Esophagus squamous epithelium (tissue), 4 donors: ENCODE measurements at regions not wholly inside any gene's neighbourhood (a gene's known extent, or its start where the extent isn't known, plus 50 kb on each side); places are given as distances from the start of the nearest gene placed in this dataset.

Experiments
- POLR2A ChIP-seq, 4 donors: fragments of 450-650 bp; IDR thresholded peaks; one replicate each; pipeline ENCODE4 v1.6.1; 2017; ENCODE audit warnings: antibody characterized with exemption in 4 of 4, mild to moderate bottlenecking in 4 of 4, moderate library complexity in 3 of 4
- TF ChIP-seq, protein P1 (sequence below), 6 experiments: fragments of 450-650 bp in 4 of 6; fragments of 200-600 bp in 2 of 6; sonication (generic) in 2 of 6; IDR thresholded peaks; one replicate each; pipeline ENCODE4 v1.5.1; 2016 to 2019; ENCODE audit warnings: antibody characterized with exemption in 6 of 6, mild to moderate bottlenecking in 4 of 6, moderate library complexity in 4 of 6

DNA sequence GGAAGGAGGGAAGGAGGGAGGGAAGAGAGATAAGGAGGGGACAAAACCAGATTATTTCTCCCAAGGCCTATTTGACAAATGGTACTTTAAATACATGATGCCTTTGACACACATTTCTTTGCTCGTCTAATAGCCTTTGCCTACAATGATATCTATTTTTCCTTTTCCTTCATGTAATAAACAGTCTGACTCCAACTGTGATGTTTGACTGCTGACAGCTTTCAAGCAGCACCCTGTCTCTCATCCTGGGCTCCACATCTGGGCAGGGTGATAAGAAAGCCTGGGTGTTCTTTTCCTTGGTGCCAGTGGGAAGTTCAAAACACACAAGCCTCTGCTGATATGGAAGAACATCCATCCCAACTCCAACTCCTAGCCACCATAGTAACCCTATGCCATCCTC is 1277.7 kb upstream of the NXPH2 start:
- TF ChIP-seq, protein P1, sequence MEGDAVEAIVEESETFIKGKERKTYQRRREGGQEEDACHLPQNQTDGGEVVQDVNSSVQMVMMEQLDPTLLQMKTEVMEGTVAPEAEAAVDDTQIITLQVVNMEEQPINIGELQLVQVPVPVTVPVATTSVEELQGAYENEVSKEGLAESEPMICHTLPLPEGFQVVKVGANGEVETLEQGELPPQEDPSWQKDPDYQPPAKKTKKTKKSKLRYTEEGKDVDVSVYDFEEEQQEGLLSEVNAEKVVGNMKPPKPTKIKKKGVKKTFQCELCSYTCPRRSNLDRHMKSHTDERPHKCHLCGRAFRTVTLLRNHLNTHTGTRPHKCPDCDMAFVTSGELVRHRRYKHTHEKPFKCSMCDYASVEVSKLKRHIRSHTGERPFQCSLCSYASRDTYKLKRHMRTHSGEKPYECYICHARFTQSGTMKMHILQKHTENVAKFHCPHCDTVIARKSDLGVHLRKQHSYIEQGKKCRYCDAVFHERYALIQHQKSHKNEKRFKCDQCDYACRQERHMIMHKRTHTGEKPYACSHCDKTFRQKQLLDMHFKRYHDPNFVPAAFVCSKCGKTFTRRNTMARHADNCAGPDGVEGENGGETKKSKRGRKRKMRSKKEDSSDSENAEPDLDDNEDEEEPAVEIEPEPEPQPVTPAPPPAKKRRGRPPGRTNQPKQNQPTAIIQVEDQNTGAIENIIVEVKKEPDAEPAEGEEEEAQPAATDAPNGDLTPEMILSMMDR (IDR thresholded peaks at IDR 0.05), result no peak
- TF ChIP-seq POLR2A (IDR thresholded peaks at IDR 0.05), result no peak
